ENCODE measurements at regions not wholly inside any gene's neighbourhood (a gene's known extent, or its start where the extent isn't known, plus 50 kb on each side); places are given as distances from the start of the nearest gene placed in this dataset.

GRCh38 chr16:51431517-51432241, 280.6 kb upstream of the SALL1 start:
- DNase-seq (ENCODE audit: low spot score): peak; percentile 99

- no peak for DNase-seq (ENCODE audit: low spot score)
Measured at GRCh38 chr16:51430716-51431369, 279.8 kb upstream of the SALL1 start.

GRCh38 chr16:51429041-51429440, 278.0 kb upstream of the SALL1 start:
- DNase-seq (ENCODE audit: low spot score): no peak

- DNase-seq (ENCODE audit: low spot score): no peak
Measured at GRCh38 chr16:51427085-51427484, 276.0 kb upstream of the SALL1 start.

- DNase-seq (ENCODE audit: low spot score): no peak
Measured at GRCh38 chr16:51426276-51426675, 275.2 kb upstream of the SALL1 start.

- DNase-seq (ENCODE audit: low spot score): no peak
Measured at GRCh38 chr16:51420247-51420646, 269.2 kb upstream of the SALL1 start.

GRCh38 chr16:51419768-51420167, 268.7 kb upstream of the SALL1 start:
- DNase-seq (ENCODE audit: low spot score): no peak

- DNase-seq (ENCODE audit: low spot score): no peak
Measured at GRCh38 chr16:51418258-51418657, 267.2 kb upstream of the SALL1 start.

- DNase-seq (ENCODE audit: low spot score): no peak
Measured at GRCh38 chr16:51416926-51417325, 265.9 kb upstream of the SALL1 start.

GRCh38 chr16:51410125-51410524, 259.1 kb upstream of the SALL1 start:
- no peak for DNase-seq (ENCODE audit: low spot score)

GRCh38 chr16:51409001-51409675, 258.1 kb upstream of the SALL1 start:
- DNase-seq (ENCODE audit: low spot score): no peak

GRCh38 chr16:51408357-51408756, 257.3 kb upstream of the SALL1 start:
- DNase-seq (ENCODE audit: low spot score): peak; percentile 52

GRCh38 chr16:51407921-51408320, 256.9 kb upstream of the SALL1 start:
- DNase-seq (ENCODE audit: low spot score): peak; percentile 8

GRCh38 chr16:51407199-51407598, 256.1 kb upstream of the SALL1 start:
- no peak for DNase-seq (ENCODE audit: low spot score)

- DNase-seq (ENCODE audit: low spot score): peak; percentile 21
Measured at GRCh38 chr16:51405361-51405760, 254.3 kb upstream of the SALL1 start.

GRCh38 chr16:51404386-51404785, 253.3 kb upstream of the SALL1 start:
- DNase-seq (ENCODE audit: low spot score): no peak

- no peak for DNase-seq (ENCODE audit: low spot score)
Measured at GRCh38 chr16:51402785-51403184, 251.7 kb upstream of the SALL1 start.

- DNase-seq (ENCODE audit: low spot score): no peak
Measured at GRCh38 chr16:51402298-51402697, 251.2 kb upstream of the SALL1 start.

- no peak for DNase-seq (ENCODE audit: low spot score)
Measured at GRCh38 chr16:51401673-51402072, 250.6 kb upstream of the SALL1 start.

- no peak for DNase-seq (ENCODE audit: low spot score)
Measured at GRCh38 chr16:51399908-51400670, 249.0 kb upstream of the SALL1 start.

GRCh38 chr16:51394421-51394820, 243.4 kb upstream of the SALL1 start:
- DNase-seq (ENCODE audit: low spot score): no peak

- DNase-seq (ENCODE audit: low spot score): peak; percentile 67
Measured at GRCh38 chr16:51393381-51394005, 242.4 kb upstream of the SALL1 start.

Measured in A172 (cell line).